ENCODE measurements at regions not wholly inside any gene's neighbourhood (a gene's known extent, or its start where the extent isn't known, plus 50 kb on each side); places are given as distances from the start of the nearest gene placed in this dataset.
"Not testable (repeated sequence)": the region's sequence is repeated elsewhere in the genome, so short reads cannot be mapped to it uniquely, and the experiment has no call there.

DNA sequence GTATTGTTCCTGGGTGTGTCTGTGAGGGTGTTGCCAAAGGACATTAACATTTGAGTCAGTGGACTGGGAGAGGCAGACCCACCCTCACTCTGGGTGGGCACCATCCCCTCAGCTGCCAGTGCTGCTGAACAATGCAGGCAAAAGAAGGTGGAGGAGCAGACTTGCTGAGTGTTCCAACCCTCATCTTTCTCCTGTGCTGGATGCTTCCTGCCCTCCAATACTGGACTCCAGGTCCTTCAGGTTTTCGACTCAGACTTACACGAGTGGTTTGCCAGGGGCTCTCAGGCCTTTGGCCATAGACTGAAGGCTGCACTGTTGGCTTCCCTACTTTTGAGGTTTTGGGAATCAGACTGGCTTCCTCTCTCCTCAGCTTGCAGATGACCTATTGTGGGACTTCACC is 155.0 kb downstream of the THBS2 start:
- not testable (repeated sequence) for TF ChIP-seq POLR2A, CTCF, EP300 (IDR thresholded peaks at IDR 0.05)

Data from tibial nerve (tissue), 4 donors.